ENCODE measurements at regions not wholly inside any gene's neighbourhood (a gene's known extent, or its start where the extent isn't known, plus 50 kb on each side); places are given as distances from the start of the nearest gene placed in this dataset.

GRCh38 chrX:145410622-145411021 is 163.3 kb downstream of the SPANXN1 start:
- H3K4me2 ChIP-seq (ENCODE audit: low read depth, low read length): no peak overlapping the region
- in situ Hi-C loops (cut with HindIII; ENCODE audit: extremely low pct_ligation_motif_present, low pct_unique_long_range_greater_than_20kb): no loop called here
- H2AFZ ChIP-seq (ENCODE audit: low read length): no peak overlapping the region
- H4K20me1 ChIP-seq (ENCODE audit: insufficient read depth, low read length): no peaks in the 10 kb centered on the region
- CTCF ChIA-PET (ENCODE audit: low intra/inter-chr PET ratio, low total read pairs): no interaction called here
- ATAC-seq: no peak
- POLR2A ChIA-PET: no interaction called here
- H3K9ac ChIP-seq (ENCODE audit: insufficient read depth, low read depth, low read length): no peak overlapping the region
- 0% methylated on average over 2 of the region's 2 CpGs for WGBS (ENCODE audit: low lambda C conversion rate)
- H3K27me3 ChIP-seq (ENCODE audit: control insufficient read depth in 1 of 2, insufficient read depth in 2 of 2, low read length in 2 of 2): no peaks in the 10 kb centered on the region
- no peaks in the 10 kb centered on the region for H3K4me1 ChIP-seq (ENCODE audit: insufficient read depth, low read length)
- H3K27ac ChIP-seq (ENCODE audit: extremely low read length, insufficient read depth, low read length): no peak overlapping the region
- BruUV-seq (replicated peaks): no TSS peak
- H3K4me3 ChIP-seq (replicated peaks in 1 of 3; ENCODE audit: insufficient read depth in 1 of 3, low read depth in 2 of 3, low read length in 3 of 3): no peak overlapping the region
- intact Hi-C loops (cut with micrococcal nuclease; ENCODE audit: unreplicated experiment): no loop called here
- no peak for FAIRE-seq
- H3K9me3 ChIP-seq (ENCODE audit: low read length): peaks cover 33% of the 10 kb centered on the region; the same call in 1 of the 2 replicates
- H3K79me2 ChIP-seq (ENCODE audit: insufficient read depth, low read length): no peaks in the 10 kb centered on the region
- no peaks in the 10 kb centered on the region for H3K36me3 ChIP-seq (replicated peaks in 1 of 2; ENCODE audit: control insufficient read depth in 1 of 2, insufficient read depth in 2 of 2, low read length in 2 of 2)
- no peak for DNase-seq (ENCODE audit: low spot score)
- no peak for TF ChIP-seq CEBPZ (IDR thresholded peaks at IDR 0.05; ENCODE audit: low read length)
- TF ChIP-seq ZNF18 (CRISPR knock-in tag; IDR thresholded peaks at IDR 0.05; ENCODE audit: insufficient replicate concordance): no peak
- TF ChIP-seq PRDM4 (CRISPR knock-in tag; IDR thresholded peaks at IDR 0.05; ENCODE audit: borderline replicate concordance): no peak
- no peak for TF ChIP-seq MNT (IDR thresholded peaks at IDR 0.05)
- TF ChIP-seq TIGD3 (CRISPR knock-in tag; IDR thresholded peaks at IDR 0.05; ENCODE audit: borderline replicate concordance): no peak
- TF ChIP-seq TBL1XR1 (IDR thresholded peaks at IDR 0.05; ENCODE audit: borderline replicate concordance, low read length, partially characterized antibody): no peak
- TF ChIP-seq HNF4G (IDR thresholded peaks at IDR 0.05; ENCODE audit: borderline replicate concordance, low read depth, low read length): no peak
- no peak for TF ChIP-seq HNF4G (CRISPR knock-in tag; IDR thresholded peaks at IDR 0.05; ENCODE audit: borderline replicate concordance, low read depth)
- TF ChIP-seq ZNF878 (CRISPR knock-in tag; IDR thresholded peaks at IDR 0.05): no peak
- TF ChIP-seq MYPOP (CRISPR knock-in tag; IDR thresholded peaks at IDR 0.05): no peak
- TF ChIP-seq MAFK (conservative IDR thresholded peaks at IDR 0.05 in 1 of 2, IDR thresholded peaks at IDR 0.05 in 1 of 2; ENCODE audit: low read length in 2 of 2): peak; percentile 9 to 65; a peak in 3 of 4 replicates
- TF ChIP-seq SSRP1 (CRISPR knock-in tag; IDR thresholded peaks at IDR 0.05): no peak
- peak; percentile 48; the same call in 1 of the 2 replicates for TF ChIP-seq MAFF (IDR thresholded peaks at IDR 0.05; ENCODE audit: low read depth, low read length)

All from HepG2 (cell line).